CD4-positive, alpha-beta T cell treated with Interleukin-15 for 1 hour (primary cell): ENCODE measurements at regions not wholly inside any gene's neighbourhood (a gene's known extent, or its start where the extent isn't known, plus 50 kb on each side); places are given as distances from the start of the nearest gene placed in this dataset.

Source experiments
- DNase-seq: peaks from one replicate; pipeline ENCODE4 v3.0.0-alpha.2; 2020

- DNase-seq, result no peak
These were observed 239.7 kb upstream of the RGS6 start for GRCh38 chr14:71692496-71692895.

GRCh38 chr14:71693381-71693780, 238.8 kb upstream of the RGS6 start:
- DNase-seq, result no peak

GRCh38 chr14:71694591-71695530, 237.4 kb upstream of the RGS6 start:
- no peak for DNase-seq

- DNase-seq, result no peak
These were observed 236.4 kb upstream of the RGS6 start for GRCh38 chr14:71695611-71696350.

- DNase-seq, result no peak
These were observed 234.2 kb upstream of the RGS6 start for GRCh38 chr14:71698027-71698426.

- no peak for DNase-seq
These were observed 233.6 kb upstream of the RGS6 start for GRCh38 chr14:71698673-71699072.

- no peak for DNase-seq
These were observed 230.2 kb upstream of the RGS6 start for GRCh38 chr14:71701990-71702389.

- no peak for DNase-seq
These were observed 229.4 kb upstream of the RGS6 start for GRCh38 chr14:71702786-71703185.

GRCh38 chr14:71703477-71703876, 228.8 kb upstream of the RGS6 start:
- DNase-seq, result no peak

GRCh38 chr14:71704210-71704609, 228.0 kb upstream of the RGS6 start:
- no peak for DNase-seq

GRCh38 chr14:71705460-71705859, 226.8 kb upstream of the RGS6 start:
- no peak for DNase-seq

GRCh38 chr14:71709076-71709475, 223.2 kb upstream of the RGS6 start:
- no peak for DNase-seq

- DNase-seq, result no peak
These were observed 222.2 kb upstream of the RGS6 start for GRCh38 chr14:71709987-71710386.

- no peak for DNase-seq
These were observed 221.1 kb upstream of the RGS6 start for GRCh38 chr14:71711125-71711524.

GRCh38 chr14:71711619-71712018, 220.6 kb upstream of the RGS6 start:
- DNase-seq, result no peak

GRCh38 chr14:71712478-71712877, 219.8 kb upstream of the RGS6 start:
- DNase-seq, result no peak

GRCh38 chr14:71713016-71713415, 219.2 kb upstream of the RGS6 start:
- no peak for DNase-seq

- no peak for DNase-seq
These were observed 218.8 kb upstream of the RGS6 start for GRCh38 chr14:71713451-71713850.

- DNase-seq, result no peak
These were observed 218.0 kb upstream of the RGS6 start for GRCh38 chr14:71714225-71714624.

GRCh38 chr14:71716041-71716772, 216.0 kb upstream of the RGS6 start:
- no peak for DNase-seq

GRCh38 chr14:71720978-71721624, 211.1 kb upstream of the RGS6 start:
- no peak for DNase-seq

- DNase-seq, result no peak
These were observed 210.4 kb upstream of the RGS6 start for GRCh38 chr14:71721791-71722190.

GRCh38 chr14:71722885-71723284, 209.3 kb upstream of the RGS6 start:
- no peak for DNase-seq
